Karpas-422 (cell line): ENCODE measurements at regions not wholly inside any gene's neighbourhood (a gene's known extent, or its start where the extent isn't known, plus 50 kb on each side); places are given as distances from the start of the nearest gene placed in this dataset.
"Not testable (repeated sequence)": the region's sequence is repeated elsewhere in the genome, so short reads cannot be mapped to it uniquely, and the experiment has no call there.

Source experiments
- DNase-seq: peaks from one replicate; pipeline ENCODE4 v3.0.0-alpha.2; 2015
- H2AFZ ChIP-seq: fragments of 200-600 bp; sonication (generic); 2 replicates; pipeline ENCODE4 v1.6.1; 2014; ENCODE audit warnings: antibody characterized with exemption, low read length, mixed read lengths
- H3K27ac ChIP-seq: fragments of 200-600 bp; sonication (generic); 2 replicates; pipeline ENCODE4 v1.5.1; 2014; ENCODE audit warnings: mild to moderate bottlenecking, low read length, moderate library complexity
- H3K27me3 ChIP-seq: fragments of 200-600 bp; sonication (generic); 2 replicates; pipeline ENCODE4 v1.6.1; 2014; ENCODE audit warnings: low read length, mixed read lengths
- H3K36me3 ChIP-seq: fragments of 200-600 bp; sonication (generic); 2 replicates; pipeline ENCODE4 v1.6.1; 2014; ENCODE audit warnings: low read length, mixed read lengths; ENCODE audit not compliant: insufficient read depth
- H3K4me1 ChIP-seq: fragments of 200-600 bp; sonication (generic); 2 replicates; pipeline ENCODE4 v1.6.1; 2014; ENCODE audit warnings: mild to moderate bottlenecking, low read length, mixed read lengths
- H3K4me2 ChIP-seq: fragments of 200-600 bp; sonication (generic); 2 replicates; pipeline ENCODE4 v1.6.1; 2014; ENCODE audit warnings: low read length, low read depth, mild to moderate bottlenecking; ENCODE audit not compliant: poor library complexity, severe bottlenecking
- H3K4me3 ChIP-seq: fragments of 200-600 bp; sonication (generic); 2 replicates; pipeline ENCODE4 v1.5.1; 2014; ENCODE audit warnings: mild to moderate bottlenecking, antibody characterized with exemption, low read length, mixed read lengths
- H3K79me2 ChIP-seq: fragments of 200-600 bp; sonication (generic); 2 replicates; pipeline ENCODE4 v1.6.1; 2014; ENCODE audit warnings: mild to moderate bottlenecking, low read length, mixed read lengths
- H3K9ac ChIP-seq: fragments of 200-600 bp; sonication (generic); 2 replicates; pipeline ENCODE4 v1.6.0; 2014; ENCODE audit warnings: low read length
- H3K9me2 ChIP-seq: fragments of 200-600 bp; sonication (generic), shearing (Covaris generic); replicated peaks from 2 replicates; pipeline ENCODE4 v1.6.0; 2014; ENCODE audit warnings: mild to moderate bottlenecking, low read length, moderate library complexity; ENCODE audit not compliant: insufficient read depth
- H3K9me3 ChIP-seq: fragments of 300-700, 200-600 bp; sonication (generic); 2 replicates; pipeline ENCODE4 v1.6.1; 2014; ENCODE audit warnings: low read length, mixed read lengths
- H4K20me1 ChIP-seq: fragments of 200-600 bp; sonication (generic); 2 replicates; pipeline ENCODE4 v1.6.1; 2014; ENCODE audit warnings: mild to moderate bottlenecking, antibody characterized with exemption, low read length, low read depth; ENCODE audit not compliant: insufficient read depth

GRCh38 chr18:30860741-30861140 is 181.8 kb downstream of the DSC3 start:
- Histone ChIP-seq H3K9me2 (no peaks in the 10 kb centered on the region), H3K27ac (no peak overlapping the region), H3K9ac (no peak overlapping the region), H3K36me3 (no peaks in the 10 kb centered on the region), H3K4me3 (no peak overlapping the region), H3K27me3 (no peaks in the 10 kb centered on the region), H3K4me2 (no peak overlapping the region), H4K20me1 (no peaks in the 10 kb centered on the region), H3K4me1 (no peaks in the 10 kb centered on the region), H2AFZ (no peak overlapping the region), H3K9me3 (no peaks in the 10 kb centered on the region), H3K79me2 (no peaks in the 10 kb centered on the region)
- DNase-seq = no peak

GRCh38 chr18:30859036-30859435 is 183.5 kb downstream of the DSC3 start:
- Histone ChIP-seq H3K4me1 (no peaks in the 10 kb centered on the region), H3K9ac (no peak overlapping the region), H3K9me3 (no peaks in the 10 kb centered on the region)

GRCh38 chr18:30858560-30858959 is 184.0 kb downstream of the DSC3 start:
- no peak for DNase-seq
- H3K9me3 ChIP-seq = no peaks in the 10 kb centered on the region
- H3K79me2 ChIP-seq = no peaks in the 10 kb centered on the region
- H3K4me3 ChIP-seq = no peak overlapping the region
- no peaks in the 10 kb centered on the region for H3K36me3 ChIP-seq
- H3K27ac ChIP-seq = no peak overlapping the region
- H3K4me2 ChIP-seq = no peak overlapping the region
- no peak overlapping the region for H3K9ac ChIP-seq
- no peaks in the 10 kb centered on the region for H4K20me1 ChIP-seq
- H3K27me3 ChIP-seq = no peaks in the 10 kb centered on the region
- no peaks in the 10 kb centered on the region for H3K9me2 ChIP-seq
- H2AFZ ChIP-seq = no peak overlapping the region
- H3K4me1 ChIP-seq = no peaks in the 10 kb centered on the region

More at GRCh38 chr18:30859036-30859435, 183.5 kb downstream of the DSC3 start:
- Histone ChIP-seq H3K36me3 (no peaks in the 10 kb centered on the region), H3K27ac (no peak overlapping the region), H3K79me2 (no peaks in the 10 kb centered on the region), H2AFZ (no peak overlapping the region), H3K4me3 (no peak overlapping the region), H3K9me2 (no peaks in the 10 kb centered on the region), H3K4me2 (no peak overlapping the region), H3K27me3 (no peaks in the 10 kb centered on the region), H4K20me1 (no peaks in the 10 kb centered on the region)
- DNase-seq = no peak

GRCh38 chr18:30855762-30856161 is 186.8 kb downstream of the DSC3 start:
- H4K20me1 ChIP-seq = no peaks in the 10 kb centered on the region
- no peaks in the 10 kb centered on the region for H3K9me3 ChIP-seq
- no peaks in the 10 kb centered on the region for H3K36me3 ChIP-seq
- H3K27me3 ChIP-seq = no peaks in the 10 kb centered on the region
- no peak overlapping the region for H2AFZ ChIP-seq
- H3K4me1 ChIP-seq = no peaks in the 10 kb centered on the region
- H3K4me2 ChIP-seq = no peak overlapping the region
- H3K27ac ChIP-seq = no peak overlapping the region
- DNase-seq = no peak
- no peaks in the 10 kb centered on the region for H3K79me2 ChIP-seq
- no peak overlapping the region for H3K9ac ChIP-seq
- no peak overlapping the region for H3K4me3 ChIP-seq
- H3K9me2 ChIP-seq = no peaks in the 10 kb centered on the region

- Histone ChIP-seq H2AFZ (no peak overlapping the region), H3K9me2 (no peaks in the 10 kb centered on the region), H3K9ac (no peak overlapping the region), H3K9me3 (no peaks in the 10 kb centered on the region), H3K79me2 (no peaks in the 10 kb centered on the region), H3K4me3 (no peak overlapping the region), H3K36me3 (no peaks in the 10 kb centered on the region), H3K27me3 (no peaks in the 10 kb centered on the region), H3K4me2 (no peak overlapping the region), H3K4me1 (no peaks in the 10 kb centered on the region), H3K27ac (no peak overlapping the region), H4K20me1 (no peaks in the 10 kb centered on the region)
- no peak for DNase-seq
These were observed 189.6 kb downstream of the DSC3 start for GRCh38 chr18:30852980-30853379.

GRCh38 chr18:30852541-30852940 is 190.0 kb downstream of the DSC3 start:
- no peaks in the 10 kb centered on the region for H4K20me1 ChIP-seq
- H3K27ac ChIP-seq = no peak overlapping the region
- no peaks in the 10 kb centered on the region for H3K79me2 ChIP-seq
- H2AFZ ChIP-seq = no peak overlapping the region
- H3K4me1 ChIP-seq = no peaks in the 10 kb centered on the region
- H3K27me3 ChIP-seq = no peaks in the 10 kb centered on the region
- no peak overlapping the region for H3K4me3 ChIP-seq
- H3K9me3 ChIP-seq = no peaks in the 10 kb centered on the region
- no peaks in the 10 kb centered on the region for H3K36me3 ChIP-seq
- DNase-seq = no peak
- H3K9ac ChIP-seq = no peak overlapping the region
- no peak overlapping the region for H3K4me2 ChIP-seq
- H3K9me2 ChIP-seq = no peaks in the 10 kb centered on the region

- not testable (repeated sequence) for H3K9ac ChIP-seq, H3K27me3 ChIP-seq
These were observed 203.4 kb downstream of the DSC3 start for GRCh38 chr18:30839056-30839561.

GRCh38 chr18:30828700-30829099 is 213.8 kb downstream of the DSC3 start:
- no peaks in the 10 kb centered on the region for H3K36me3 ChIP-seq
- H4K20me1 ChIP-seq = no peaks in the 10 kb centered on the region
- no peaks in the 10 kb centered on the region for H3K4me1 ChIP-seq
- no peaks in the 10 kb centered on the region for H3K9me2 ChIP-seq
- no peak overlapping the region for H2AFZ ChIP-seq
- H3K9ac ChIP-seq = no peak overlapping the region
- no peaks in the 10 kb centered on the region for H3K9me3 ChIP-seq
- DNase-seq = no peak
- H3K4me3 ChIP-seq = no peak overlapping the region
- no peak overlapping the region for H3K27ac ChIP-seq
- H3K79me2 ChIP-seq = no peaks in the 10 kb centered on the region
- H3K4me2 ChIP-seq = no peak overlapping the region
- no peaks in the 10 kb centered on the region for H3K27me3 ChIP-seq

More at GRCh38 chr18:30839056-30839561, 203.4 kb downstream of the DSC3 start:
- H2AFZ ChIP-seq, H4K20me1 ChIP-seq, H3K4me2 ChIP-seq, H3K9me3 ChIP-seq, DNase-seq, H3K4me1 ChIP-seq, H3K36me3 ChIP-seq, H3K9me2 ChIP-seq, H3K4me3 ChIP-seq, H3K27ac ChIP-seq, H3K79me2 ChIP-seq: not testable (repeated sequence)

- Histone ChIP-seq H3K79me2 (no peaks in the 10 kb centered on the region), H3K27ac (no peak overlapping the region), H2AFZ (no peak overlapping the region), H3K27me3 (no peaks in the 10 kb centered on the region), H3K4me2 (no peak overlapping the region), H3K4me3 (no peak overlapping the region), H3K36me3 (no peaks in the 10 kb centered on the region), H4K20me1 (no peaks in the 10 kb centered on the region), H3K9me3 (no peaks in the 10 kb centered on the region), H3K9me2 (no peaks in the 10 kb centered on the region), H3K4me1 (no peaks in the 10 kb centered on the region), H3K9ac (no peak overlapping the region)
- DNase-seq = no peak
These were observed 222.9 kb downstream of the DSC3 start for GRCh38 chr18:30819619-30820018.
